ENCODE measurements at regions not wholly inside any gene's neighbourhood (a gene's known extent, or its start where the extent isn't known, plus 50 kb on each side); places are given as distances from the start of the nearest gene placed in this dataset.
A peak's percentile ranks its signal among the peaks of the same experiment; 100 is the strongest.

DNA sequence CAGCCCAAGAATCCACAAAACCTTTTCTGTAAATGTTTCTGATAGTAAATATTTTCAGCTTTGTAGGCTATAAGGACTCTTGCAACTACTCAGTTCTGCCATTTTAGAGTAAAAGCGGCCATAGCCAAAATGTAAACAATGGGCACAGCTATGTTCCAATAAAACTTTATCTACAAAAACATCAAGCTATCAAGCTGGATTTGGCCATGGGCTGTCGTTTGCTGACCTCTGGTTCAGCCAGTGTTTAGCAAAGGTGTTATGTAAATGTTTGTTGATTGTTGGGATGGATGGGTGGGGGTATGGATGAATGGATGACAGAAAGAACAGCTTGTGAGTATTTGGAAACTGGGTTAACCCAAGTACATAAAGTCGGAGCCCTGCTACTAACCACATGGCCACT lies 111.1 kb upstream of the VRK1 start:
- no peak overlapping the region for H3K27ac ChIP-seq
- no peak for TF ChIP-seq ZFX (IDR thresholded peaks at IDR 0.05; ENCODE audit: borderline replicate concordance)
- TF ChIP-seq, protein P1, sequence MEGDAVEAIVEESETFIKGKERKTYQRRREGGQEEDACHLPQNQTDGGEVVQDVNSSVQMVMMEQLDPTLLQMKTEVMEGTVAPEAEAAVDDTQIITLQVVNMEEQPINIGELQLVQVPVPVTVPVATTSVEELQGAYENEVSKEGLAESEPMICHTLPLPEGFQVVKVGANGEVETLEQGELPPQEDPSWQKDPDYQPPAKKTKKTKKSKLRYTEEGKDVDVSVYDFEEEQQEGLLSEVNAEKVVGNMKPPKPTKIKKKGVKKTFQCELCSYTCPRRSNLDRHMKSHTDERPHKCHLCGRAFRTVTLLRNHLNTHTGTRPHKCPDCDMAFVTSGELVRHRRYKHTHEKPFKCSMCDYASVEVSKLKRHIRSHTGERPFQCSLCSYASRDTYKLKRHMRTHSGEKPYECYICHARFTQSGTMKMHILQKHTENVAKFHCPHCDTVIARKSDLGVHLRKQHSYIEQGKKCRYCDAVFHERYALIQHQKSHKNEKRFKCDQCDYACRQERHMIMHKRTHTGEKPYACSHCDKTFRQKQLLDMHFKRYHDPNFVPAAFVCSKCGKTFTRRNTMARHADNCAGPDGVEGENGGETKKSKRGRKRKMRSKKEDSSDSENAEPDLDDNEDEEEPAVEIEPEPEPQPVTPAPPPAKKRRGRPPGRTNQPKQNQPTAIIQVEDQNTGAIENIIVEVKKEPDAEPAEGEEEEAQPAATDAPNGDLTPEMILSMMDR (IDR thresholded peaks at IDR 0.05), result no peak

DNA sequence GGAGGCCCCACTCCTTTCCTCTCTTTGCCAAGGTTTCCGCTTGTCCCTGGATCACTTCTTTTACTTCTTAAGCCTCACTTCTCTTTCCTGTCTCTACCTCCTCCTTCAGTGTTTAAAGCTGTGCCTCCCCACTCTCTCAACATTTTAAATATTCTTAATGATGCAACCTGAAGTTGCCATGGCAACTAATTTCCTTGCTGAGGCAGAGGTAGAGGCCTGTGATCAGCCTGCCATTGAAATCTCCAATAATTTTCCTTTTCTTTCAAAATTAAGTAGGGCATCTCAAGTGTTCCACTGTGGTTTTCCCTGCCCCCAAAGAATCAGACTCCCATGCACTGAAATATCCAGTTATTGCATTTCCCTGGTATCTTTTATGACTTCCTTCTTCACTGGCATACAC lies 108.6 kb upstream of the VRK1 start:
- TF ChIP-seq ZFX (IDR thresholded peaks at IDR 0.05; ENCODE audit: borderline replicate concordance), result no peak
- TF ChIP-seq, protein P1 (IDR thresholded peaks at IDR 0.05), result no peak

DNA sequence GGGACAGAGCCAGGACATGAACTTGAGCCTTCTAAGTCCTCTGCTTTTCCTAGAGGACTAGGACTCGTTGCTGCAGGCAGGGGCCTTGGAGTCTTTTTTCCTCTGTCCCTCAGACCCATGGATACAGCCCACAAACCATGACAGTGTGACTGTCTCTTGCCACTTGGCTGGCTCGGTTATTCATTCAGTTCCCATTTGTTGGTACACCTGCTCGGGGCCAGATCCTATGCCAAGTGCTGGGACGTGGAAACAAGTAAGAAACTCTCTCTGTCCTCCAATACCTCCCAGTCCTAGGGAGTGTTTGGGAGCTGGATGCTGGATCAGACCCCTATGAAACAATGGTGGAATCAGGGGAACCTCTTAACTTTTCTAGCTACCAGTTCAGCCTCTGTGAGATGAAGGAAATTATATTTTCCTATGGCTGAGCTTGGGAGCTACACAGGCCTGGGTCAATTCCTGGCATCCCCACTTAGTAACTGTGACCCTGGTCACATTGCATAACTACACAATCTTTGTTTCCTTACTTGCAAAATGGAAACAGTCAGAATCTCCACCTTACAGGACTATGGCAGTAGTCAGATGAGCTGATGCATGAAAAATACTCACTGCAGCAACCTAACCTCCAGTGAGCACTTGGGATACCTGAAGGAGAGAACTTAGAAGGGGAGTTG lies 106.3 kb upstream of the VRK1 start:
- H3K27ac ChIP-seq, result no peak overlapping the region
- no peak for TF ChIP-seq ZFX (IDR thresholded peaks at IDR 0.05; ENCODE audit: borderline replicate concordance)
- TF ChIP-seq, protein P1 (IDR thresholded peaks at IDR 0.05), result no peak

More for the DNA sequence above, 108.6 kb upstream of the VRK1 start:
- no peak overlapping the region for H3K27ac ChIP-seq

DNA sequence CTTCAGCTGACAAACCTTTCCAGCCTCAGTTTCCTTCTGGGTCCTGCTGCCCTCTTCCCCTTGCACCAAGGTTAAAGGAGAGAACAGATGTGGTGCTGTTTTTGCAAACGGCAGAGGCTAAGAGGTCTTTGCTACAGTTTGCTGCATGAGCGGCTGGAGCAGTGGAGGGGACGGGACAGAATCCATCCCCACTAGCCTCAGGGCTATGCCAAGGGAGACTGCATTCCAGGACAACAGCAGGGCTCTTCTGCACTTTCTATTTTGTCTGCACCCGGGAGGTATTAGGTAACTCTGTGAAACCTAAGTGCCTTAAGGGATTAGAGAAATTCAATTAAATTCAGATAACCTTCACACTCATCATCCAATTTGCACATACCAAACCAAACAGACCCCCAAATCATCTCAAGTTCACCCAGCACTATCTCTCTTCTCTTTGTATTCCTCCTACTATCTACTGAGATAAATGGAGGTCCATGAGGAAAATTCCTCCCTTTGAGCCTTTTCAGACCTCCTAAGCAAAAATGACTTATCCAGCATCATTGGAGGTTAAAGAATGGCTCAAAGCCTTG lies 103.8 kb upstream of the VRK1 start:
- TF ChIP-seq, protein P1 (IDR thresholded peaks at IDR 0.05), result no peak
- TF ChIP-seq ZFX (IDR thresholded peaks at IDR 0.05; ENCODE audit: borderline replicate concordance), result no peak
- no peak overlapping the region for H3K27ac ChIP-seq

DNA sequence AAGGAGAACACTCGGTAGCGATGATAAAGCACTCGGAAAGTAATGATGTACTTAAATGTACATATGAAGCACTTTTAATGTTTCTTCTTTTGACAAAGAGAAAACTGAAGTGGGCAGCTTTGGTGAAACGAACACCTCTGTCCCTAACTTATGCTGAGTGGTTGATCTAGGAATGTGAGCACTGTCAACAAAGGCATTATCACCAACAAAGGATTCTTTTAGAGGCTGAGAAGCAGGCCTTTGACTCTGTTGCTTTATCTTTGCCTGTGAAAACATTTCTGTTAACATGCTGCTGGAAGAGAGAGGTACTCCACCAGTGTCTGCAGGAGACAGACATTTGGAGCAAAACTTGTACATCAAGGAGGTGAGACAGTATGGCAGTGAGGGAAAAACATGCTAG lies 103.2 kb upstream of the VRK1 start:
- H3K27ac ChIP-seq, result no peak overlapping the region
- TF ChIP-seq, protein P1 (IDR thresholded peaks at IDR 0.05), result no peak
- TF ChIP-seq ZFX (IDR thresholded peaks at IDR 0.05; ENCODE audit: borderline replicate concordance), result no peak

DNA sequence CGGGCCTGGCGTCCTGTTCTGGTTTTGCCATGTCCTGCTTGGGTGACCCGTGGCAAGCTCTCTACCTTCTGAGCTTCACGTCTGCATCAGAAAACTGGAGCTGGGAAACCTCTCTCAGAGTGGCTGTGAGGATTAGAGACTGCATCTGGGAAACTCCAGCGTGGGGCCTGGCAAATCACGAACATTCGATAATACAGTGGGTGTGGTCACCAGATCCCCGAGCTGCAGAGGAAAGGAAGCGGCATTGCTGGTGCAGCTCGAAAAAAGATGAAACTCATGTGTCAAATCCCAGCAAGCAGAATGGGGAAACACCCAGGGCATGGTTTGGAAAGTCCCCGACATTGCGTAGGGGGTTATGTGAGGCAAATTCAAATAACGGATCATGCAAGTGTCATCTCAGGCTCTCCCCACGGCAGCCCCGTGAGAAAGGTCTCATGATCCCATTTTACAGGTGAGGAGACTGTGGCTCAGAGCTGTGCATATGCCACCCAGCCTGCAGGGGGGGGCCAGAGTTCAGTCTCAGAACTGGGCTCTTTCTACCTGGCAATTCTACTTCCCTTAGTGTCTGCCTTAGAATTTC lies 98.1 kb upstream of the VRK1 start:
- no peak overlapping the region for H3K27ac ChIP-seq
- TF ChIP-seq, protein P1 (IDR thresholded peaks at IDR 0.05), result peak; percentile 51
- no peak for TF ChIP-seq ZFX (IDR thresholded peaks at IDR 0.05; ENCODE audit: borderline replicate concordance)

DNA sequence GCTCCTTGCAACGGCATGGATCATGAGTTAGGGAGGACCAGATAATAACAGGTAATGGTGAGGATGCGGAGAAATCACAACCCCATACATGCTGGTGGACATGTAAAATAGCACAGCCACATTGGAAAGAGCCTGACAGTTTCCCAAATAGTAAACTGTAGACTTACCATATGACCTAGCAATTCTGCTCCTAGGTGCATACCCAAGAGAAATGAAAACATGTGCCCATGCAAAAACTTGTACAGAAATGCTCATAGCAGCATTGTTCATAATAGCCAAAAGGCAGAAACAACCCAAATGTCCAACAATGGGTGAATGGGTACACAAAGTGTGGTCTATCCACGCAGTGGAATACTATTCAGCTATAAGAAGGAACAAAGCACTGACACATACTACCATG lies 97.5 kb upstream of the VRK1 start:
- H3K27ac ChIP-seq, result no peak overlapping the region
- no peak for TF ChIP-seq ZFX (IDR thresholded peaks at IDR 0.05; ENCODE audit: borderline replicate concordance)
- TF ChIP-seq, protein P1 (IDR thresholded peaks at IDR 0.05), result no peak; the same call in 1 of the 2 replicates

All from 22Rv1 (cell line).